ENCODE measurements at regions not wholly inside any gene's neighbourhood (a gene's known extent, or its start where the extent isn't known, plus 50 kb on each side); places are given as distances from the start of the nearest gene placed in this dataset.

DNA sequence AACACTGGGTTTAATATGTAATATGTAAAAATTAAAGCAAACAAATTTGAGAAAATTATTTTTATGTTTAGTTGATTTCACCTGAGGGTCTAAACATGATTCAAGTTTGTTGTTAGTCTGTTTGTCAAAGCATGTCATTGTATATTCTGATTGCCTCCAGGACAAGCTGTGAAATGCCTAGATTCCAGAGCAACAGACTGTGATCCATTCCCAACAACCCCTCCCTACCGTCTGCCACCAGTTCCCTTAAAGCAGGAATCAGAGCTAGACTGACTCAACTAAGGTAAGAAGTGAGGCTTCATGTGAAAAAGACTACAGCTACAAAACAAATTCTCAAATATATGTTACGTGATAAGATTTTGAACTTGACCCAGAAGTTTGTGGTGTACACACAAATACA is 304.2 kb downstream of the RAB38 start:
- TF ChIP-seq CTCF (IDR thresholded peaks at IDR 0.05) = no peak
- TF ChIP-seq POLR2A (IDR thresholded peaks at IDR 0.05) = no peak
- Histone ChIP-seq H3K27ac (no peak overlapping the region), H3K27me3 (no peaks in the 10 kb centered on the region), H3K4me1 (no peaks in the 10 kb centered on the region), H3K4me3 (no peak overlapping the region), H3K36me3 (no peaks in the 10 kb centered on the region), H3K9me3 (no peaks in the 10 kb centered on the region)
- no peak for DNase-seq

GRCh38 chr11:87870086-87870485 is 305.2 kb downstream of the RAB38 start:
- no peak overlapping the region for H3K4me3 ChIP-seq
- TF ChIP-seq POLR2A (IDR thresholded peaks at IDR 0.05) = no peak
- TF ChIP-seq CTCF (IDR thresholded peaks at IDR 0.05) = no peak
- no peaks in the 10 kb centered on the region for H3K9me3 ChIP-seq
- no peak overlapping the region for H3K27ac ChIP-seq
- no peak for DNase-seq
- H3K27me3 ChIP-seq = no peaks in the 10 kb centered on the region
- no peaks in the 10 kb centered on the region for H3K36me3 ChIP-seq
- no peaks in the 10 kb centered on the region for H3K4me1 ChIP-seq

- no peak overlapping the region for H3K4me3 ChIP-seq
- no peaks in the 10 kb centered on the region for H3K36me3 ChIP-seq
- H3K9me3 ChIP-seq = no peaks in the 10 kb centered on the region
- H3K4me1 ChIP-seq = no peaks in the 10 kb centered on the region
- no peak overlapping the region for H3K27ac ChIP-seq
- no peaks in the 10 kb centered on the region for H3K27me3 ChIP-seq
- TF ChIP-seq POLR2A (IDR thresholded peaks at IDR 0.05) = no peak
- no peak for DNase-seq
Observed at GRCh38 chr11:87866951-87867350, 308.3 kb downstream of the RAB38 start.

- Histone ChIP-seq H3K36me3 (no peaks in the 10 kb centered on the region), H3K27ac (no peak overlapping the region), H3K27me3 (no peaks in the 10 kb centered on the region), H3K4me1 (no peaks in the 10 kb centered on the region), H3K9me3 (no peaks in the 10 kb centered on the region), H3K4me3 (no peak overlapping the region)
- DNase-seq = no peak
- TF ChIP-seq CTCF (IDR thresholded peaks at IDR 0.05) = no peak
- no peak for TF ChIP-seq POLR2A (IDR thresholded peaks at IDR 0.05)
Observed at GRCh38 chr11:87861030-87861429, 314.2 kb downstream of the RAB38 start.

DNA sequence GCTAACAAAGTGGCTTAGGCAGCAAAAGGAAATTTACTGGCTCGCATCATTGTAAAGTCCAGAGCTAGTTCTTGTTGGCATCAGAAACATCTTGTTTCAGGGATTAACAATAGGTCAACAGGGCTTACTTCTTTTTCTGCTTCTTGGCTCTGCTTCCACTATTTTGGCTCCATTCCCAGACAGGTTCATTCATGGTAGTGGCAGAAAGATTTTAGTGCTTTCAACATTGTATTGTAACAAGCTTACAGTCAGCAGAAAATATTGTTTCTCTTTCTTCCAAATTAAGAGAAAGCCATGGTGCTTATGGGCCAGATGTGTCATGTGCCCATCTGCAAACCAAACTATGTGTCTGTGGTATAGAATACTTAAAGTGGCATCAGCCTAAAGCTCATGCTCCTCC is 315.6 kb downstream of the RAB38 start:
- H3K36me3 ChIP-seq = no peaks in the 10 kb centered on the region
- H3K4me1 ChIP-seq = no peaks in the 10 kb centered on the region
- H3K27ac ChIP-seq = no peak overlapping the region
- H3K9me3 ChIP-seq = no peaks in the 10 kb centered on the region
- TF ChIP-seq POLR2A (IDR thresholded peaks at IDR 0.05) (no peak), CTCF (IDR thresholded peaks at IDR 0.05) (no peak)
- DNase-seq = no peak
- H3K4me3 ChIP-seq = no peak overlapping the region
- no peaks in the 10 kb centered on the region for H3K27me3 ChIP-seq

DNA sequence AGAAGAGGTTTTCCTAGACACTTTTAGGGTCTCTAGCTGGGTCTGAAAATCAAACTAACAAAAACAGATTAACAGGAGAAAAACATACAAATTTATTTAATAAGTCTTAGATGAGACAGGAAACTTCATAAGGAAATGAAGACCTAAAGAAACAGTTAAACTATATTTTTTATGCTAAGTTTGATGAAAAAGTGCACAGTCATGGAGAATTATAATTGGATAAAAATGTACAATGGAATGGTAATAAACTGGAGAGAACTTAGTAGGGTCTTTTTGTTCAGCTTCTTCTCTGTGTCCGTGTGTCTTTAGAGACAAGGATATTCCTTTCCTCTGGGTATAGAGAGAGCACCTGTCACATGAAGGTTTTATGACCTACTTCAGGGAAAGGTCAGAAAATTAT is 323.4 kb downstream of the RAB38 start:
- Histone ChIP-seq H3K27me3 (no peaks in the 10 kb centered on the region), H3K4me1 (no peaks in the 10 kb centered on the region), H3K4me3 (no peak overlapping the region), H3K36me3 (no peaks in the 10 kb centered on the region), H3K9me3 (no peaks in the 10 kb centered on the region), H3K27ac (no peak overlapping the region)
- TF ChIP-seq POLR2A (IDR thresholded peaks at IDR 0.05) = no peak
- TF ChIP-seq CTCF (IDR thresholded peaks at IDR 0.05) = no peak
- DNase-seq = no peak

Measured in Peyer's patch (tissue), 4 donors.